RWPE1 (cell line): ENCODE measurements at regions not wholly inside any gene's neighbourhood (a gene's known extent, or its start where the extent isn't known, plus 50 kb on each side); places are given as distances from the start of the nearest gene placed in this dataset.

ENCODE experiments used
- CTCF ChIA-PET: fragments of 350-600 bp; sonication (Branson Sonifier 250); formaldehyde crosslinking; extraction: SDS; loops from one replicate; lab custom pipeline; 2021; lab: Yijun Ruan, JAX
- POLR2A ChIA-PET: fragments of 400-600 bp; formaldehyde crosslinking; extraction: SDS; loops from one replicate; lab custom pipeline; 2020; ENCODE audit warnings: antibody characterized with exemption; ENCODE audit not compliant: low non-redundant PET; lab: Yijun Ruan, JAX
- DNase-seq: peaks from one replicate; pipeline ENCODE4 v3.0.0; 2012; ENCODE audit warnings: low spot score
- H3K27ac ChIP-seq: fragments of 450-650 bp; 2 replicates; pipeline ENCODE4 v1.5.1; 2017
- CTCF ChIP-seq: fragments of 450-650 bp; conservative IDR thresholded peaks from 2 replicates; pipeline ENCODE4 v1.5.1; 2017; ENCODE audit warnings: low read depth, mild to moderate bottlenecking

- peak overlapping the region; percentile 78 for H3K27ac ChIP-seq
- ChIA-PET POLR2A (no interaction called here), CTCF (no interaction called here)
These were observed 91.5 kb upstream of the HIVEP1 start for GRCh38 chr6:11920566-11920965.

DNA sequence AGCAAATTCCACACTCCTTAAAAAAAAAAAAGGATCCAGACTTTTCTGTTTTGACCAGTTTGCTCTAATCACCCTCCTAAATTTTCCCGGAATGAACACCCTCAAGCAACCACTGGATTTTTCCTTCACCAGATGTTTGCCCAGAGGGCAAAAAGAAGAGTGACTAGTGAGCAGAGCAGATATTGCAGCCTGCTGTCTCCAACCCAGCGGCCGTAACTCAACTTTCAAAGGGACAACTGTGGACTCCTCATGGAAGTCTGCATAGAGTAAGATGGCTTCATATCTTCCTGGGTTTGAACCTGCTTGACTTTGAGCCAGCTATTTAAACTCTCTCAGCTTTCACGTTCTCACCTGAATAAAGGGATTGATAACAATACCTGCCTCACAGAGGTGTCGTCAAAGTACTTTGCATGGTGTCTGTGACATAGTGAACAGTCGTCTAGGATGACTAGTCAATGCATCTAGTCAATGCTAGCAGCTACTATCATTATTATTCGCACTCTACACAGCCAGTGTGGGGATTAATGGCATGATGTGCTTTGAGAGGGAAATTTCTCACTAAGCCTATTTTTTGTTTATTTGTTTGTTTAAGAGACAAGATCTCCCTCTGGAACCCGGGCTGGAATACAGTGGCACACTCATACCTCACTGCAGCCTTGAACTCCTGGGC, 92.2 kb upstream of the HIVEP1 start:
- POLR2A ChIA-PET: no interaction called here
- no peak overlapping the region for H3K27ac ChIP-seq
- no peak for TF ChIP-seq CTCF
- DNase-seq: no peak
- CTCF ChIA-PET: interaction anchor here (0.9 kb wide), 1 partner anchor 265 kb away, joined by 3 read pairs; no protein-coding TSS in a partner anchor

More at GRCh38 chr6:11920566-11920965, 91.5 kb upstream of the HIVEP1 start:
- DNase-seq: no peak
- no peak for TF ChIP-seq CTCF

DNA sequence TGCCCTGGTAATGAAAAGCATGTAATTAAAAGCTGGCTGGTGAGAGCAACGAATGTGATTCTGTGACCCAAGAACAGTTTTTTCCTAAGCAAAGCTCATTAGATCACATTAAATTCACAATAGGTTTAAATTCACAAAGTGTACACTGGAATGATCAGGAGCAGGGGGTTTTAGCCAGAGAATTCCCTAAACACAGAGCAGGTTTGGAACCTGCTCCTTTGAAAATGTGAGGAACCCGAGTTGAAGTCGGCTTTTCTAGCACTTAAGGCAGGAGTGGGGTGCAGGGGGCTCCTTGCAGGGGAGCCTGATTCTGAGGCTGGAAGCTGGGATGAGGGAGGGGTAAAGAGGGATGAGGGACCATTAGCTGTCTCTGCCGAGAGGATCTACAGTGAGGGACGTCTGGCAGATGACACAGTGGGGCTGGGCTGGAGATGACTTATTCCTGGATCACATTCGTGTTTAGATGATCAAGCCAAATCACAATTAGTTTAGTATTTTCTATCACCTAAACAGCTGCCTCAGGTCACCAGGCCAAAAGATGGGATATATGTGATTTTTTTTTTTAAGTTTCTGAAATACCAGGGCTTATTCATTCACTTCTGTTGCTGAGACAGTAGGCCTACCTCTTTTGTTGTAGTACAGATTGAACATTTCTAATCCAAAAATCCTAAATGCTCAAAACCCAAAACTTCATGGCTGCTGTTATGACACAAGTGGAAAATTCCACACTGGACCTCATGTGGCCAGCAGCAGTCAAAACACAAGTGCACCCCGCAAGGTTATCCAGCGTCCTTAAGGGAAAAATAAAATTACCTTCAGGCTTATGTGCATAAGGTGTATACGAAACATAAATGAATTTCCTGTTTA, 93.1 kb upstream of the HIVEP1 start:
- no peak for DNase-seq
- no peak overlapping the region for H3K27ac ChIP-seq
- TF ChIP-seq CTCF: no peak
- ChIA-PET CTCF (interaction anchor here (0.6 to 0.9 kb wide), 2 partner anchors 262 to 264 kb away, joined by 3 to 4 read pairs; no protein-coding TSS in a partner anchor), POLR2A (no interaction called here)

GRCh38 chr6:11917951-11918738, 94.0 kb upstream of the HIVEP1 start:
- CTCF ChIA-PET: no interaction called here

GRCh38 chr6:11912420-11912819, 99.7 kb upstream of the HIVEP1 start:
- POLR2A ChIA-PET: no interaction called here
- CTCF ChIA-PET: no interaction called here
- DNase-seq: no peak
- 0 out of 2 replicates have a peak, but pooled peaks have one; percentile 8 for TF ChIP-seq CTCF
- no peak overlapping the region for H3K27ac ChIP-seq

More at GRCh38 chr6:11917951-11918738, 94.0 kb upstream of the HIVEP1 start:
- H3K27ac ChIP-seq: no peak overlapping the region
- POLR2A ChIA-PET: no interaction called here
- TF ChIP-seq CTCF: no peak
- no peak for DNase-seq

DNA sequence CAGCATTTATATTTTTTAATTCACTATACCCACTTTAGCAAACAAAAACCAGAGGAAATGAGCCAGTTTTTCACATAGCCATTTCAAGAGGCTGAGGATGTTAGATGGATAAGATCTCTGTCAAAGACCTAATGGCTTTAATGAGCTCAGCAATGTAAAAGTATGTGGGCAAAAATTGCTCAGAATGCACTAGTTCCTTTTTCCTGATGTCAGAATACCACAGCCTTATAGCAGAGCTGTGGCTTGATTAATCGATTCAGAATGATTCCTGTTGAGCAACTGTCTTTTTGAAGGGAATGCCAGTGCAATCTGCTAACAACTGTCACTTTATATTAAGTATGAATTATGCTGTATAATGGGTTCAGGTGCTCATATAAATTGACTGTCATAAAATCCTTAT, 100.6 kb upstream of the HIVEP1 start:
- ChIA-PET CTCF (interaction anchor here (0.5 to 0.8 kb wide), 2 partner anchors 229 to 692 kb away, joined by 3 to 4 read pairs; no protein-coding TSS in a partner anchor), POLR2A (no interaction called here)
- H3K27ac ChIP-seq: no peak overlapping the region
- no peak for TF ChIP-seq CTCF
- DNase-seq: no peak
